HG03159 (cell line): ENCODE measurements at regions not wholly inside any gene's neighbourhood (a gene's known extent, or its start where the extent isn't known, plus 50 kb on each side); places are given as distances from the start of the nearest gene placed in this dataset.

Experiments used
- ATAC-seq: cut with Tn5 transposase; IDR thresholded peaks from one replicate; pipeline ENCODE4 v1.9.1; 2021; ENCODE audit warnings: mild to moderate bottlenecking, moderate library complexity; ENCODE audit not compliant: unreplicated experiment

DNA sequence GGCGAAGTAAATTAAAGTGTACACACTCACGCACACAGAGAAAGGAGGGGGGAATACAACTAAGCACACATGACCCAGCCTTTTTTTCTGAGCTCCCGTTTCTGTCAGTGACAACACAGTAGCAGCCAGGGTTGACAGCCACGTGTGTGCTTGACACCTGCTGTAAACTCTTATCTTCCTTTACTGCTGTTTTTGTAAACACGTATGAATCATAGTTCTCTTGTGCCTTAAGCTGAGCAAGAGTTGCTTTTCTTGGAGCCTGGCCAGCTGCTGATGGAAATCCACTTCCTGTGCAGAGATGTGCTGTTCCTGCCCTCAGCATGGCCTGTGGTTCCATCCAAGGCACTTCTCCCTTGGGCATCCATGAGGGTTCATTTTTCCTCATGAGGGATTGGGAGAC, 561.9 kb downstream of the GALR1 start:
- no peak for ATAC-seq

DNA sequence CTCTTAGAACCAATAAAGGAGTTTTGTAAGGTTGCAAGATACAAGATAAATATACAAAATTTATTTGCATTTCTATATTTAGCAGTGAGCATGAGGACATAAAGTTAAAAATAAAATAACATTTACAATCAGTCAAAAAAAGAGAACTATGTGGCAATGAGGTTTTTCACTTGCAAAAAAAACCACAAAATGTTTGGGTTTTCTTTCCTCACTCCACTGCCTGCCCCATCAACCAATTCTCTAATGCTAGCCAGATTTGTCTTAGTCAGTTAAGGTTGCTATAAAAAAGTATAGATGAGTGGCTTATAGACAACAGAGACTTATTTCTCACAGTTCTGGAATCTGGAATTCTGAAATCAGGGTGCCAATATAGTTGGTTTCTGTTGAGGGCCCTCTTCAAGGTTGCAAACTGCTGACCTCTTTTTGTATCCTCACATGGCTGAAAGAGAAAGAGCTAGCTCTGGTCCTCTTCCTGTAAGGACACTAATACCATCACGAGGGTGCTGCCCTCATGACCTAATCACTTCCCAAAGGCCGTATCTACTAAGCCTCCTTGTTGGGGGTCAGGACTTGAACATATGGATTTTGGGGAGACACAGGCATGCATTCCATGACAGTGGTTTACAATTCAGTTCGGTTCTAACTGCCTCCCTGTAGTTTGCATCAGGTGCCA, 566.2 kb downstream of the GALR1 start:
- no peak for ATAC-seq

DNA sequence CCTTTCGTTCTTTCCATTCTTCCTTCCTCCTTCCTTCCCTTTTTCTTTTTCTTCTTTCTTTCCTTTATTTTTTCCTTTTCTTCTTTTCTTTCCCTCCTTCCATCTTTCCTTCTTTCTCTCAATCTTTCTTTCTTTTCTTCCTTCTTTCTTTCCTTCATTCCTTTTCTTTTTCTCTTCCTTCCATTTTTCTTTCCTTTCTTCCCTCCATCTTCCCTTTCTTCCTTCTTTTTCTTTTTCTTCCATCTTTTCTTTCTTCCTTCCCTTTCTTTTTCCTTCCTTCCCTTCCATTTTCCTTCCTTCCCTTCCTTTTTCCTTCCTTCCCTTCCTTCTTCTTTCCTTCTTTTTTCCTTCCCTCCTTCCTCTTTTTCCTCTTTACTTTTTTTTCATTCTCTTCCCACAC, 568.7 kb downstream of the GALR1 start:
- ATAC-seq, result no peak

DNA sequence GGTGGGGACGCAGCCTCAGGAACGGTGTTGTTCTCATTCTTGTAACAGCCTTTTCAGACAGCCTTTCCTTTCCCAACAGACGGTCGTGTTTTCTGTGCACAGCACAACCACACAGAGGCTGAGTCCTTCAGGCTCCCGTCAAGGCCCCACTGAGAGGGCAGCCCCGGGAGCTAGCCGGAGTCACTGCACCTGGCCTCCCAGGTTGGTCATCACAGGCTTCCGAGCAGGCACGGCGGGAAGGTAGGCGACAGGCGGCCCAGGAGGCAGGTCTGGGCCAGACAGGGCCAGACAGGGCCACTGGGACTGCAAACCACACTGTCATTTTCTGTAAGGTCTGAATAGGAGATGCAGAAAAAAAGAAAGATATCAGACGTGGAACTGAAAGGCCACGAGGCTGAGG, 570.8 kb downstream of the GALR1 start:
- ATAC-seq, result no peak

DNA sequence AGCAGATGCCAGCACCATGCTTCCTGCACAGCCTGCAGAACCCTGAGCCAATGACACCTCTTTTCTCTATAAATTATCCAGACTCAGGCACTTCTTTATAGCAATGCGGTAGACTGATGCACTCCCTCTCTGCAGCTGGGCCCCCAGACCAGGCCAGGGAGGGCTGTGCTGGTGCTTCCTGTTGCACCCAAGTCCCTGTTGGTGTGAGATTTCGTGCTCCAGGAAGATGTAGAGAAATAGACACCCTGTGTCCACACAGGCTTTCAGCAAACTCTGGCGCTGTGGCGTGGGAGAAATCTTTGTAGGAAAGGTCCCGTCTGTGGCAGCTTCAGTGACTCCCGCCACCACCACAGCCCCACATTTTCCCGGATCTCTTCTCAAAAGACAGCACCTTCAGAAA, 572.2 kb downstream of the GALR1 start:
- ATAC-seq, result no peak

DNA sequence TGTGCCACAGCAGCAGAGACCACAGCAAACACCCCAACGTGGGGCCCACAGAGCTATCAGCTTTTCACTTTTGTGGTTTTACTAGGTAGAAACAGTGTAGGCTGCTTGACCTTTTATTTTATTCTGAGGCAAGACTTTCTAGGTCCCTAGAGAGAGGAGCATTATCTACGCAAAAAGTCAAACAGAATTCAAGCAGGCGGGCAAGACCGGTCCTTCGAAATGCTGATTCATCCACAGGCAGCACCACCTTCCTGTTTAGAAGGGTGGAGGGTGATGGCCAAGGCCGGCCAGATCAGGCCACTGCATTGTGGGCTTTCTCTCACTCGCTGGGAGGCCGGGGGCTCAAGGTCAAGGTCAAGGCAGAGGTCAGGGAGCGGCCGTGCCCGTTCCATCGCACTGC, 573.0 kb downstream of the GALR1 start:
- no peak for ATAC-seq

DNA sequence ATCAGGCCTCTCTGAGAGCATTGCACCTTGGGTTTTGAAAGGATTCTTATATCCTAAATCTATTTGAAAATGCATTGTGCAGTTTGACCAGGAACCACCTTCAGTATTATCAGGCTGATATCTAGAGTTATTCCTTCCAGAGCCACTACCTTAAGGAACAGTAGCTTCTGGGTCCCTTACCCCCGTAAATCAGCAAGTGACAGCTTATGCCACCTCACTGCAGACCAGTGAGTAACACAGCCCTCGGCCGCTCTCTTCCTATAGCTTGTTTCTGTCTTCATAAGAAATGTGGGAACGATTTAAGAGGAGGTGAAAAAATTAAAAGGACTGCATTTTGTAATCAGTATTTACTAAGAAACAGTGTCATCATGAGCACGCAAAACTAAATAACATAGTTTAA, 584.2 kb downstream of the GALR1 start:
- ATAC-seq, result no peak

DNA sequence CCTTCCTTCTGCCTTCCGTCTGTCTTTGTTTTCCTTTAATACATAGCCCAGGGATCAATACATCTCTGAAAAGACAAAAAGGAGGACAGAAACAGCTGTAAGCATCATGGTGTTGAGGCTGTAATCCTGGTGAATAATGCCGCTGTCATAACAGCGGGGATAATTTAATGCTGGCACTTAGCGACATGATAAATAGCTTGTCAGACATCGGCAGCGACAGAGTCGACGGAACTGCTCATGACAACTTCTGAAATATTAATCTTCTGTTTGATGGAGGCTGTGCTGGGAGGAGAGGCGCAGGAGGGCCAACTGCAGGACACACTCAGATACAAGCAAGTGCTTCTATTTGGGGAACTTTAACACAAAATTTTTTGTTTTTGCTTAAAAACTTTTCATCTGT, 602.2 kb downstream of the GALR1 start:
- ATAC-seq, result no peak

DNA sequence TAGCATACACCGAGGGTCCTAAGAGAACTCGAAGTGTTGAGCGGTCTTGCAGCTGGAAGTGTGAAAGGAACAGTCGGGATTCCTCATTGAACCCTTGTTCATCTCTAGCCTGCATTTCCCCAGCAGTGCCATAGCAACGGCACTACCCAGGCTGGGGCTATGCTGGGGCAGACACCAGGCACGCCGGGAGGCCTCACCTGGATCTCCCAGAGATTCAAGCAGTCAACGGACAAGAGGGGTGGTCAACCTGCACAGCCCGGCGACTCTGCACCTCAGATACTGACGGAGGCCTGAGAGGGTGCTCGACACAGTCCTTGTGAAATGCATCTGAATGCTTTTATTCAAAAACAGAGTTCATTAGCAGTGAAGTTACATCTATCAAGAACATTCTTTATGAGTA, 604.2 kb downstream of the GALR1 start:
- ATAC-seq, result no peak

DNA sequence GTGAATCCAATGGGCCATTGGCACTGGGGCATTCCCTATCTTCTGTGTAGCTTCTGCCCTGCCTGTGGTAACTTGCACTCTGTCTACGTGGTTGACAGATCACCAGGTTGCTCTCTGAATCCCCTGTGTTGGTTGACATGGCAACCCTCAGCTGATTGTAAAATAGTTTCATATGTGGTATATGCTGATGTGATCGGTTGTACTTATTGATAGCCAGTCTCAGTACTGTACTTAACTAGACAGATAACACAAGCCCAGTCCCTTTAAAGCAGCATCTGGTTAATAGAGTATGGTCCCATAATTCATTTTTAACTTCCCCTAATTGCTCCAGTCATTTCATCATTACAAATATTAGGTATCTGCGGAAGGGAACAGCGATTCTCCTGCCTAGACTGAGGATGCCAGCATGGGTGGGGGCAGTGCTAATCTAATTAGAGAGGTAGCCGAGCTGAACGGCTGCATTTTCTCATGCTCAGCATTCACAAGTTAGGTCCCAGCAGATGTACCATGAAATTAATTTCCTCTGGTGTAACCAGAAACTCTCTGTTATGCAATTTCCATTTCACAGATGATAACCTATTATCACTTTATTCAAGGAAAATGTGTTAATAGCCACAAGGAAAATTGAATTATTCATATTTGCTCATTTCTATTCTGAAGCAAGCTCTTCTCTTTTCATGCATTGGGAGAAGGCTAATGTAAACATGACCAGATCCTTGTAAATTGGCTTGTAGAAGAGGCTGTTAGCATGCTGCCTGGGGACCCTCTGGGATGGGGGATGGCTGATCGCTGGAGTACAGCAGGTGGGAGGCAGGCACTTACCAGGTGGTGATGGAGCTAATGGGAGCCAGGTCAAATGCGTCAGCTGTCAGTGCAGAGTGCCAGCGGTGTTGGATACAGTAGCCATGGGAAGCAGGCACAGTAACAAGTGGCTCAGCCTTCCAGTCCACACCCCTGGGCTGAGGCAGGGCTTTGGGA, 608.3 kb downstream of the GALR1 start:
- ATAC-seq, result no peak

DNA sequence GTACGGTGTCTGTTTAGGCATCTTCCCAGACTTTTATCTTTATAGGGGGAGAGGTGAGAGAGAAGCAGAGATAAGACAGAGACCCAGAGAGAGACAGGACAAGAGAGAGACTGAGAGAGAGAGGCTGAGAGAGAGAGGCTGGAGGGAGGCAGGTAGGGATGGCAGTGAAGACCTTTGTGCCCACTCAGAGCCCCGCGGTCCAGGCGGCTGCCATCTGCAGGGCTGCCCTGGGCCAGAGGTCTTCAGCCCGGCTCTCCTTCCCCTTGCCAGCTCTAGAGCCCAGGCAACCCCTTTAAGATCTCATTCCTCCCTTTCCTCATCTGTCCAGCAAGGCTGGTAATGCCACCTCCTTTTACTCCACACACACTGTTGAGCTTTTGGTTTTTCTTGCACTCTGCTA, 610.0 kb downstream of the GALR1 start:
- ATAC-seq, result no peak

DNA sequence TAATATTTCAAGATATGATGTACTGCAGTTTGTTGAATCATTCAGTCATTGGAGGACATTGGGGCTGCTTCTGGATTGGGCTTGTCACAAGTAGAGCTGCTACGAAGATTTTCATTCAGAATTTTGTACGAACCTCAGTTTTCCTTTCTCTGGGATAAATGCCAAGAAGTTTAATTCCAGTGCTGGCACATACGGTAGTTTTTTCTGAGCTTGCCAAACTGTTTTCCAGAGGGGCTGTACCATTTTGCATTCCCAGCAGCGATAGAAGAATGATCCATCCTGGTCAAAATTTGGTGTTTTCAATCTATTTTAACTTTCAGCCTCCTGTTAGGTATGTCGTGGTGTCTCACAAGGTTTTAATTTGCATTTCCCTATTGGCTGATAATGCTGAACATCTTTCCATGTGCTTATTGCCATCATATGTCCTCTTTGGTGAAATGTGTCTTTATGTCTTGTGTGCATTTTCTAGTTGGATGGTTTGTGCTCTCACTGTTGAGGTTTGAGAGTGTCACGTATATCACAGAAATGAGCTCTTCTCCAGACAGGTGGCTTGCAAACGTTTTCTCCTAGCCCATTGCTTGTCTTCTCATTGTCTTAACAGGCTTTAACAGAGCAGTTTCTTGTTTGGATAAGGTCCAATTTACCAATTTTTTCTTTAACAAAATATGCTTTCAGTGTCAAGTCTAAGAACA, 612.6 kb downstream of the GALR1 start:
- no peak for ATAC-seq

DNA sequence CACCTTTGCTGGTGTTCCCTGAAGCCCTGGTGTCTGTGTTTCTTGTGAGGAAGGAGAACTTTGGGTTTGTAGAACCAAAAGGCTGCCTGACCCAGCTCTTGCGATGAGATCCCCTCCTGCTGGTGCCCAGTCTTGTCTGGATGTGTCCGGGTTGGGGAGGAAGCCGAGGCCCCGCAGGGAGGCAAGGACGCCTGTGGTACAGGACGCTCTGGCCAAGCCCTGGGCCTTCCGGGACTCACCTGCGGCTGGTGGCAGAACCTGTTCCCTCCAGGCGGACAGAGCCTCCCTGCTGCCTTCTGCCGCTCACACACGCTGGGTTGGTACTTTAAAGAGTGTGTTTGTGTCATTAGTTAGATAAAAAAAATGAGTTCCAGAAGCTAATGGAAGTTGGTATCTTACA, 616.2 kb downstream of the GALR1 start:
- no peak for ATAC-seq

DNA sequence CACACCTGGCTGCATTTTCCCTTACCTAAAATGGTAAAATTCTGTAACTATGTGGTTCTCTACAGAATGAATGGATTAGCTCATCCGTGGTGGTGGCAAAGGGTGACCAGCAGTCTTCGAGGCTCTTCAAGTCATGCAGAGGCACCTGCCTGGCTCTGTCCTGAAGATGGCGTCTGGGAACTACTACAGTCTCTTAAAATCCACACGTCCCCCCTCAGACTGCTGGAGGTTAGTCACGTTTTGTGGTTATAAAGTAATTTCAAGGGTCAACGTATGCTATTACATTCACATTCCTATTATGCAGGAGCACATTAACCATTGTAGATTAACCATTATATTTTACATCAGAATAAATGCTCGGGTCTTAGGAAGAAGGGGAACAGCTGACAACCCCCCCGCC, 616.7 kb downstream of the GALR1 start:
- no peak for ATAC-seq

DNA sequence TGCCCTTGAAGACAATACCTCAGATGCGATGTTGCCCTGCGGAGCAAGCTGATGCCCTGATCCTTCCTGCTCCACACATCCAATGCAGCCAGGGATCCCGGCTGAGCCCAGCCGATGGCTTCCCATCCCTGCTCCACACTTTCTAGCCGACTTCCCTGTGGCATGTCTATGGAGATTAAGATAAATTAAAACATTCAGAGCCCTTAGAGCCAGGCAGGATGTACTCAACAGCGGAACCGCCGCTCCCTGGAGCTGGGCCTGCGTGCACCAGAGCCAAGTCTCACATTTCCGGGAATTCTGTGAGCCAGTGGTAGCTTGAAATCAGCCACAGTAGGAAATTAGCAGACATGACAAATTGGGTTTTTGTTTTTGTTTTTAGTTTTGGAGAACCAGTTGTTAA, 620.6 kb downstream of the GALR1 start:
- no peak for ATAC-seq

DNA sequence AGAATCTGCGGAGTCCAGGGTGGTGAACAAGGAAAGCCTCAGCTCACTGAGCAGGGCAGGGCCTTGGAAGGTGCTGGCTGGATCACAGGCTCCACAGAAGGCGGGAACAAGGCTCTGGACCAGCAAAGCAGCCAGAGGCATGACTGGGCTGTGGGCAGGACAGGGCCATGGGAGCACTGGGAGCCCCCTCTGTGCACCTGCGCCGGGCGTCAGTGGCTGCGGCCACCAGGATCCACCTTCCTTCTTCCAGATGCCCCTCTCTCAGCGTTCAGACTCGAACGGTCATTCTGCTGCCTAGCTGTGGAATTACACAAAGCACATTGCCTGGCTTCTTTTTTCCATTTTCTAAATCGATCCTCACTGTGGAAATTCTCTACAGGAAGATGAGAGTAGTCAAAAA, 621.2 kb downstream of the GALR1 start:
- no peak for ATAC-seq

DNA sequence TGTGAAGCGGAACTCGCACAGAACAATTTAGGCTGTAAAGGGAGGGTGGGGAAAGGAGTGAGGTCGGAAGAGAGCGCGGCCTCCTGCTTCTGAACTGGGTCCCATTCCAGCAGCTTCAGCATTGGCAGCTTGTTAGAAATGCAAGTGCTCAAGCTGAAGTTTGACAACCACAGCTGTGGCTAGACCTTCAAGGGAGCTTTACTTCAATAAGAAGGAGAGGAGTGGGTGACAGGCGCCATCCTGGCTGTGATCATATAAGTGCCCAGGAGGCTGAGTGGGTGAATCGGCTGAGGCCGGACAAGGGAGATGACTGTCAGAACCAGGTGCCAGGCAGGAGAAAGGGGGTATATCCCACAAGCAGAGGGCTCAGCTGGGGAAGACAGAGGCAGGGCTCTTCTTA, 622.5 kb downstream of the GALR1 start:
- ATAC-seq, result no peak

DNA sequence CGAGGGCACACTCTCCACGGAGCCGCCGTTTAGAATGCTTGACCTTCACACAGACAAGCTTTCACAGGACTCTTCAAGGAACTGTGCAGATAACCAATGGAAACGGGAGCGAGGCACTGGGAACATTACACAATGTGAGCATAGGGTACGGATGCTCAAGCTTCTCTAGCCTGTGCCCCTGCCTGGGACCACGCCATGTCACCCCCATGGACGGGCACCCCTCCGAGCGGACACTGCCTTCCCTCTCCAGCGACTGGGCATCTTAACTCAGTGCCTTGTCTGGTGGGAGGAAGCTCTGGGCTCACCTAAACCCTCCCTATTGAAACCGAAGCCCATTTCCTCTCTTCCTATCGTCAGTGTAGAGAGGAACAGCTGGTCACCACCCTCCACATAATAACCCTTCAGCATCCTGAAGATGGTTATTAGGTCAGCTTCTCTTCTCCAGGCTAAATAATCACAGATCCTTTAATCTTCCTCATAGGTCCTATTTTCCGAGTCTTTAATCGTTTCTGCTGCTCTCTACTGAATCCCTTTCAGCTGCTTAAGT, 626.7 kb downstream of the GALR1 start:
- no peak for ATAC-seq

DNA sequence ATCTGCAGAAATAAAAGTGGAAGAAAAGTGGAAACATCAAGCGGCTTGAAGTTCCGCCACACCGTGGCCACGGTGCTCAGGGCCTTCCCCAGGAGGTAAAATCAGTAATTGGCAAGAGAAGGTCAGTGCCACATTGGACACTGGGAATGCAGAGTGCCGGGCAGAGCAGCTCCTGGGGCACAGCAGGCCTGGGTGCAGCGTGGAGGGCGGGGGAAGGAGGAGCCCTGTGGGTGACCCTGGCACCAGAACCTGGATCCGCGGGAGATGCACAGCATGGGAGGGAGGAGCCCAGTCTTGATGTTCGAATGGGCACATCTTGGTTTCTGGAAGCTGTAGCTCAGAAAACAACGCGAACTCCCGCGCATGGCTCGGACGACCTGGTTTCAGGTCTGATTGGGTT, 630.2 kb downstream of the GALR1 start:
- ATAC-seq, result no peak

DNA sequence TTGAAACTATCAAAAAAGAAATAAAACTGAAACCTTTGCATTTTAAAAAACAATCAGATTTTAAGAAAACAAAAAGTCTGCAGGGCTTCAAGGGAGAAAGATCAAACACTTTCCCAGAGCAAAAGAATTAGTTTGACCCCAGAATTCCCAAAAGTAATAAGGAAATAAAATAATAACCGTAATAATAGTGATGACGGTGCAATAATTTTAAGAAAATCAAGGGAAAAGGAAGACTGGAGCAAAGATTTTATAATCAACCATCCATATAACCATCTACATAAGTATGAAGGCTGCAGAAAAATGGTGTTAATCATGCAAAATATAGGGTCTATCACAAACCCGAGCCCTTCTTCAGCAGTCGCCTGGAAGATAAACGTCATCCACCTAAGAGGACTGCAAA, 634.8 kb downstream of the GALR1 start:
- ATAC-seq, result no peak

DNA sequence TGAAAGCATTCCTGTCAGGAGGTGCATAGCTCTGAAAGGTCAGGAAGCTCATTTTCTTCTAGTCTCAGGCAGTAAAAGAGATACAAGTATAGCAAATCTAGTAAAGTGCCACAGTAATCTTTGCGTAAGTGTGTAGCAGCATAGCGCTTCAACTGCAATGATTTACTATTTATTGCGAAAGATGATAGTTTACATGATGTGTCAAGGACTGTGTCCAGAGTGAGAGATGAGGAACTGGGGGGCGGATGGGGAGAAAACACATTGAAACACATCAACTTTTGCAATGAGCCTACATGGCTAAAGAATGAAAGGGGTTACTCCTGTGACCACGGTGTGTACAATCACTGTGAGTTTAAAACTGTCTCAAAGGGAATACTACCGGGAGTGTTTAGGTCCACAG, 644.4 kb downstream of the GALR1 start:
- no peak for ATAC-seq

DNA sequence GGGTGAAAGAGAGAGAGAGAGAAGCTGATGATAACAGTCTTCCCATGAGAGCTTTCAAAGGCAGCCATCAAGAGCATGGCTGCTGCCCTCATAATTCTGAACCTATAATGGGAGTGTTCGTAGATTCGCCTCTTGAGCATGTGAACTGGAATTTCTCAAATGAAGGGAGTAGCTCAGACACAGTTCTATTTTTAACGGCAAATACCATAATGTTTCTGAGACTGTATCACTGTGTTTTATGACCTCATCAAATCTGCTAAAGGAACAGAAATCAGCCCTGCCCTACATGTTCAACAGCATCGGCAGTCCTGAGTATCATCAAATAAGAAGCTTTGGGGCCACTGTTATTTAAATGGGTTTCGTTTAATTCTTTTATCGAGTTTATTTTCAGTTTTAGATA, 645.6 kb downstream of the GALR1 start:
- ATAC-seq, result no peak
